NCI-H2029 treated with DMSO at 0.1 percent for 48 hours (cell line): ENCODE measurements at regions not wholly inside any gene's neighbourhood (a gene's known extent, or its start where the extent isn't known, plus 50 kb on each side); places are given as distances from the start of the nearest gene placed in this dataset.

Source experiments
- DNase-seq: peaks from one replicate; lab custom pipeline; 2025; lab: John Stamatoyannopoulos, UW

DNA sequence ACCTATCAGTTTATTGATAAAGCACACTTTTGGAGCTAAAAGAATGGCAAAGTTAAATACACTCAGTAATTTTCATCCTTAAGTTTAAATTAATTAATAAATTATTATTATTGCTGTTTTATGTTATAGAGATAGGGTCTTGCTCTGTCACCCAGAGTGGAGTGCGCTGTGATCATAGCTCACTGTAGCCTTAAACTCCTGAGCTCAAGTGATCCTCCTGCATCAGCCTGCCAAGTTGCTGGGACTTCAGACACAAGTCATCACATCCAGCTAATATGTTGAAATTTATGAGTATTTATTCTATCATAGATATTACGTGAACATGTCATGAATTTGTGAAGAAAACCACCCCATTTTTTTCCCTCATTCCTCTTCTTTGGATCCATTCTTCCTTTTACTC is 64.2 kb downstream of the GJA1 start:
- DNase-seq, result no peak

DNA sequence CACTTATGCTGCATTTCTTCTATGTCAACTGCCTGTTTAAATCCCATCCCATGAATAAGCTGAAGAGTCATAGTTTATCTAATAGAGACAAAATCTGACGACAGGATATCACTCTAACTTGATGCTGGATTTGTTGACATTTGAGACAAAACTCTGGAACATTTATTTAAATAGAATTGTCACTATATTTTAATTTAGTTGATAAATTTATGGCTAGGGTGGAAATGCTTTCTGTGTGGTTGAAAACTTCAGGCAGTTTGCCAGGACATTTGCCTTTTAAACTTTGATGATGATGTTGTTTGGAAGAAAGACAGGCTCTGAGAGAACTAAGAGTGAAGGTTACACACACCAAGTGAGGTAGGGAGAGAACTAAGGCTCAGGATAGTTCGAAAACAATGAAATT is 68.1 kb downstream of the GJA1 start:
- no peak for DNase-seq

DNA sequence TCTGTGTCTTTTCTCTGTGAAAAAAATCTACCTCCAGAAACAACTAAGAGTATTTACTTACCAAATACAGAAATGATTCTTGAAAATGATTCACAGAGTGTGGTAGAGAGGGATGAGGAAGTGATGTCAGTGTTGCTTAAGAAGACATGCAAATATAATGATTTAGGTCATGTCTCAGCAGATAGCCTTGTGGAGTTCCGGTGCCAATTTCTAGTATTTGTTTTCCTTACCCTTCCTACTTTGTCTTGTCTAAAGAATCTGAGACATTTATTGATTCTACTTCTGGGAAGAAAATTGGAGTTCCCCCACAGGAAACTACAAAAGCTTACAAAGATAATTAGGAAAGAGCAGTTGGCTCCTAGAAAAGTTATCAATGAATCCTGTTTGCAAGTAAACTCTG is 68.8 kb downstream of the GJA1 start:
- no peak for DNase-seq

DNA sequence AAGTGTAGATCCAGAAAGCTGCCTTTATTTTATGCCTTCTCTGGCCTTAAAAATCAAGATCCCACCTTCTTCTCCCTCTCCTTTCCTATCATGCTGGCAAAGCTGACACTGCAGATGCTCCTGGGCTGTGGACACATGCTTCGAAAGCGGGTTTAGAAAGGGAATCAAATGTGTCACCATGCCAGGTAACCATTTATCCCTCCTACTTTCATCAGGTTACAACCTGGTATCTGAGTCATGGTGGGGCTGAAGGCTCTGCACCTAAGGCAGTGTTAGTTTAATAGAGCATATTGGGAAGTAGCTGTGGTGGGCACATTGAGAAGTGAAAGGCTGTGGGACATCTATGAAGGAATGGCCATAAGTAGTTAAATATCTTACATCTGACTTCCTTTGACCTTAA is 69.8 kb downstream of the GJA1 start:
- no peak for DNase-seq

DNA sequence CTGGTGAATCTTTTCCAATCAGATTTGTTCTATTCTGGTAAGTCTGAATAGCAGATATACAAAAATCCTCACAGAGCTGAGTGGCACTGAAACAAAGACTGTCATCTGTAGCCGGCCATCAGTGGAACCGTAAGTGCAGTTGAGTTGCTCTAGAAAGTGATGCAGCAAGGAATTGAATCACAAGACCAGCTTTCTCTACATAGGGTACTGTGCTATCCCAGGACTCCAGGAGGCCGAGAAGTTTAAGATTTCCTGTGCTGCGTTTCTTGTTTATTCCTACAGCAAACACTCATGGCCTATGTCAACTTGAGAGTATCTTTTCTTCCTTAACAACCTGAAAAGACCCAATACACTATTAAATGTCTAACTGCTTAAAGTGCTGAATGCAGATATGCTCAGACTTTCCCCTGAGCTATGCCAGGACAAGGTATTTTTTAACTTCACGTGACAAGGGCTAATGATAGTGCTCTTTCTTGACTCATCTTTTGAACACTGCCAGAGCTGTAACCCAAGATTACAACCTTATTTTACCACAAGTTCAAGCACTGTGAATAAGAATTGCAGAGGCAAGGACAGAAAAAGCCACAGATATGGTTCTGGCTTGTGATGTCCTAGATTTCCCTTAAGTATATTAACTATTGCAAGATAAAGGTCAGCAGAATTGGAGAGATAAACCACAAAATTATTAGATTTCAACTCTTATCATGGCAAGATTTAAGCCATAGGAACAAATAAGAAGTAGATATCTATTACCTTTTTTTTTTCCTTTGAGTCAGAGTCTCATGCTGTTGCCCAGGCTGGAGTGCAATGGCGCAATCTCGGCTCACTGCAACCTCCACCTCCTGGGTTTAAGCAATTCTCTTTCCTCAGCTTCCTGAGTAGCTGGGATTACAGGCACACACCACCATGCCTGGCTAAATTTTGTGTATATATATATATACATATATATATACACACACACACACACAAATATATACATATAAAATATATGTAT is 71.6 kb downstream of the GJA1 start:
- DNase-seq, result no peak

DNA sequence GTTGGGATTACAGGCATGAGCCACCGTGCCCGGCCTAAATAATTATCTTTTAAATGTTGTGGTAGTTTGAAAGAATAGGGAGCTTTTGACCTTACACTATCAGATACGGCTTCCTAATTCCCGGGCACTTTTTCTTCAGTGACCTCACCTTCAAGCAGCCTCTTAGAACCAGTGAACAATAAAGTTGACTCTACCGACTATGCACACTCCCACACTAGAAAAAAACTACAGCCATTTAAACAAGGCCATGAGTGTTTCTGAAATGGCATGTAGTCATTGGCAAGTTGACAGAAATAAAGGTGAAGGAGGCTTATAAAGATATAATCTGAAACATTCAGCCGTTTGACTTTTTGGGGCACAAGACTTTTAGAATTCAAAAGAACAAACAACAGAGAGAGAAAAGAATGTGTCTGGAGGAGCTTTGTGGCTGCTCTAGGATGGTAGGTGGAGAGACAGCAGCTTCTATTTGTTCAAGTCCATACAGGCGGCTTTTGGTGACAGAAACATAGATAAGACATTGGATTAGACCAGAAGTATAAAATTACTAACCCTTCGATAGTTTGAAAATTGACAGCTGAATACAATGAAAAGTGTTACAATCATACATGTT is 75.2 kb downstream of the GJA1 start:
- no peak for DNase-seq

DNA sequence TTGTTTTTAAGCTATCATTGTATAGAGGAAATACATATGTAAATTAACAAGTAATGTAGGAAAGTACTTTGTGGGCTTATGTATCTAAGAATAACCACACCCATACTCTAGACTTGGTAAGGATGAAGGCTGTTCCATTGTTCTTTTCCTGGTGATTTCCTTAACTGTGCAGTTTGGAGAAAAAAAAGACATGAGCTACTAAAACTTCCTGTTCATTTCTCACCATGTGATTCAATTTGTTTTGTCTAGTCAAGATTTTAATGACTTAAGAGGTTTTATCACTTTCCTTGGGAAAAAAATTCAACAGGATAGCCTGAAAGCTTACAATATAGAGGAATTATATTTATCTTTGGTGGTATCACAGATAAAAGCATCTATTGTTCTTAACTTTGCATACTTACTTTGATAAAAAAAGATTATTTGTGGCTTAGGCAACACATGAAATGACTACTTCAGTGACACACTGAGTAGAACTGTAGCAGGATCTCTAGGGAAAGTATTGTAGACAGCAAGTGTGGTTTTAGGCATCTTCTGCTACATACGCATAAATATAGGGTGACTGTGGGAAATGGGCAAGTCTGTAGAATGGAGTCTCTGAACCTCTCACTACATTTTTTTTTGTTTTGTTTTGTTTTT is 80.3 kb downstream of the GJA1 start:
- DNase-seq, result no peak

DNA sequence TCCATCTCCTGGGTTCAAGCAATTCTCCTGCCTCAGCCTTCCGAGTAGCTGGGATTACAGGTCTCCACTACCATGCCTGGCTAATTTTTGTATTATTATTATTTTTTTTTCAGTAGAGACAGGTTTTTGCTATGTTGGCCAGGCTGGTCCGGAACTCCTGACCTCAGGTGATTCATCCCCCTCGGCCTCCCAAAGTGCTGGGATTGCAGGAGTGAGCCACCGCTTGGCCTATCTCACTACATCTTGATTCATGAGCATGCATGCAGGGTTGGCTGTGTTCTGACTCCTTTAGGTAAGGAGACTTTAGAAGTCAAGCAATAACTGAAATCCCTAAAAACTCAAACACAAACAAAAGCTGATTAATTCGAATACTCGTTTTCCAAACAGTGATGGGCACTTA is 80.9 kb downstream of the GJA1 start:
- no peak for DNase-seq

DNA sequence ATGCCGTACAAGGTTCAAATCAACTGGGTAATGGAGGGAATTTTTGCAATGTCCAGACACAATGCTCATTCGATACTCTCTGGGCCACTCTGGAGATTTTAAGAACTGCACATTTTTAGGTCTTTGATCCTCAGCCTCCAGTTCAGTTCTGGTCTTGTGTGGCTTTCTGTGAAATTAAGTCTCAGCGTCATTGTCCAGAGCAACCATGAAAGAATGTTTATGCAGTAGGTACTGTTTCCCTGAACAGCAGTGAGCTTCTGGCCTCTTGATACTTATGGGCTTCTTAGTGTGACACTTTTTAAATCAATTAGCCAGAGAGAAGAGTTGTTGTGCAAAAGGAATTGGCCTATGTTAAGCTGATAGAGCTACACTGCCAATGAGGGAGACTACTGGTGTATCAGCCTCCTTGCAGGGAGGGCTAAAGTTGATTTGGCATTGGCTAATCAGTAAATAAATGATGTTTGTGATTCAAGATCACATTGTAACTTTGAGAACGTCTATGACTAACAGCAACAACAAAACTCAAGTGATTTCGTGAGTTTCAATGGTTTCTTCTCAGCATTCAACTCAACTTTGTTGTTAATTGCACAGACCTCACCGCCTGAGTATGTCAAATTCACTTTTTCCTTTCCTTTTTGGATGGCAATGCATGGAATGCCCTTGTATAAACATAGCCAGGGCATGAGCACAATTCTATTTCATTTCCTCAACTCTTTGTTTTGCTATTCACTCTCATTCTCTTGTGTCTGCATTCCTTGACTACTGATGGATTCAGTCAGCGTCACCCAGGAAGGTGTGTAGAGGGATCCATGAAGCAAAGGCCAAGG is 85.1 kb downstream of the GJA1 start:
- DNase-seq, result no peak

DNA sequence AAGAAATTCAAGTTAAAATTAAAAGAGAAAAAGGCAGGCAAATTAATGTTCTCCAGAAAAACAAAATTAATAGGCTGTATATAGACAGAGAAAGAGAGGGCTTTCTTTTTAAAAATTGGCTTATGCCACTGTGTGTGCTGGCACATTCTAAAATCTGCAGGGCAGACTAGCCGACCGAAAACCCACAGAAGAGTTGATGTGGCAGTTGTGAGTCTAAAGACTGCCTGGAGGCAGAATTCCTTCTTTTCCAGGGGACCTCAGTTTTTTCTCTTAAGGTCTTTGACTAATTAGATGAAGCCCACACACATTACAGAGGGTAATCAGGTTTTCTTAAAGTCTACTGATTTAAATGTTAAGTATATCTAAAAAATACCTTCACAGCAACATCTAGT is 85.7 kb downstream of the GJA1 start:
- DNase-seq, result no peak

DNA sequence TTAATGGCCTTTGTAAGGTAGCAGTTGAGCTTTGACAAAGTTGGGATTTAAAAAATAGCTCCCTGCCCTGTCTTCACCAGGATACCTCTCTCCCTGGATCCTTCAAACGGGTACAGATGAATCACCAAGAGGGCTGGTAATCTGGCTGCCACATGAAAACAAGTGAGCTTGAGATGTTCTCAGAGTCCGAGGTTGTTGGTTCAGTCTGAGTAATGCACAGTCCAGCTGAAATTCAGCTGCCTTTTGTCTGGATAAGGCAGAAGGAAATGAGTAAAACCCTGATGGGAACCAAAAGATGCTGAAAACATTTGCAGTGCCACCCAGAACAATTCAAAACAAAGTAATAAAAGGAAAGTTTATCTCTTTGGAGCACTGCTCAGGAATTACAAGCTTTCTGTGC is 86.8 kb downstream of the GJA1 start:
- DNase-seq, result no peak

DNA sequence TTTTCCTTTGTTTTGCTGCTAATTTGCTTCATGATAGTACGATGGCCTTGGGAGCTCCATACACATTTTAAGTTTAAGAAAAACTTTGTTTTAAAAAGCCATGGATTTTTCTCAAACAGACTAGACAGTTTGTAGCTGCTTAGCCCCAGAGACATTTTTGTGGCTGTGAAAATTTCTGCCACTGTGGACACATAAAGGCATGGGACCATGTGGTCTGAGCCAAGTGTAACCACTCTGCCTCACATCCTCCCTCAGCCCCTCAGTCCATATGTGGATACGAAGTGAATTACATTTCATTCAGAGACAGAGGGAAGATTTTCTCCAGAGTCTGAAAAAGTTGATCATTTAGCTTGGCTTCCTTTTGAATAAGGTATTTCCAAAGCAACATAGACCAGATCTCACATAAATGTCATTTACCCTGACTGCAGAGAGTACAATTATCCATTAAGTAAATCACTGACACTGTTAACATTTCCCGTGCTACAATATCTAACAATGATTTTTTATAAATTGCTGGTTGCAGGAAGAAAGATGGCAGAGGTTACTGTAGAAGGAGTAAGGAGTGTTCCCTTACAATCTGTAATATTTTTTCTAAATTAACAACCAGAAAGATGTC is 87.4 kb downstream of the GJA1 start:
- no peak for DNase-seq

DNA sequence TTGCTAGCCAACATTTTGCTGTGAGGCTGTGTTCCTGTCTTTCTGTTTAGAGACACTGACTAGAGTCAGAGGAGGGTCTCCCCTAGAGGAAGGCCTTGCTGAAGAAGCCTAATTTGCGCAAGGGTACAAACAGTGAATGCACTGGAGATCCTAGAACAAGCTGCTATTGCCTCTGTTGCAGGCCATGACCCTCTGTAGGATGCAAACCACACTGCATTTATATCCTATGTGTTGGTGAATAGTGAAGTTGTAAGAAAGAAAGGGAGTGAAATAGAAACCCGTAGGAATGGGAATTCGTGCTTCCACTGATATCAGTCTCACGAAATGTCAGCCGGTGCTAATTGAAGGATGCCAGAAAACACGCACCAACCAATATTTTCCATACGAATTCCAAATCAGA is 88.2 kb downstream of the GJA1 start:
- DNase-seq, result no peak

DNA sequence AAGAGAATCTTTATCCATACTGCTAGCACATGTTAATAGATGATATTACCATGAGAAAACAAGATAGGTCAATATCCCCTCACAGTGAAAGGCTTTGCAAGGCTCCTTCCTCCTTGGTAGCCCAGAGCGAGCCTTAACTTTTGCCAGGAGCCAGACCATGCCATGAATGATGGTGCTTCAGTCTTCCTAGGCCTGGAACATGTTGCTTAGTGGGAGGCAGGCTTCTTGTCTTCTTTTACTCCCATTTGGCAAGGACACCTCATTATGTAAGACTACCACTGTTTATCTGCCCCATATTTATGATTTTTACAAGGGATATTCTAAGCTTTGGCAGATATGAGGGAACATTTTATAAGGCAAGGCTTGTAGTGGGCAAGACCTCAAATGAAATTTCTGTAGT is 90.8 kb downstream of the GJA1 start:
- DNase-seq, result no peak

DNA sequence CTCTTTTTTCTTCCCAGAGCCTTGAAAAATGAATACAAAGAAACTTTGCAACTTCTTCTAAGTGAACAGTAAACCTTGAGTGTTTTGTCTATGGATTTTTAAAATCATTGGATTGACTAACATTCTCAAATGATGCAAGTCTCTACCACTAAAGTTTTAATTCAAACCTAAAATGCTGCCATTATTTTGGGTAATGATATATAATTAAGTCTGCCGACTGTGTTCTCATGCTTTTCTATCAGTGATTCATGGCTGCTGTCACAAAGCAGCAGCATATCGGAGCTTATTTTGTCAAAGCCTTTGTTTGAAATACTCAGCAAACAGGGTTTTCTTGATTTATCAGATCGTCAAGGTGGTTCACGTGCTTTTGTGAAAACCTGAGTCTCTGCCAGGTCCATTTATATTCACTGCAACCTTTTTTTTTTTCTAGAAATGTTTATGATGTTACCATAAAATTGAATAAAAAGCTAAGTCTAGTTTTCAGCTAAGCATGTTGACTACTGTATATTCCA is 96.3 kb downstream of the GJA1 start:
- no peak for DNase-seq

DNA sequence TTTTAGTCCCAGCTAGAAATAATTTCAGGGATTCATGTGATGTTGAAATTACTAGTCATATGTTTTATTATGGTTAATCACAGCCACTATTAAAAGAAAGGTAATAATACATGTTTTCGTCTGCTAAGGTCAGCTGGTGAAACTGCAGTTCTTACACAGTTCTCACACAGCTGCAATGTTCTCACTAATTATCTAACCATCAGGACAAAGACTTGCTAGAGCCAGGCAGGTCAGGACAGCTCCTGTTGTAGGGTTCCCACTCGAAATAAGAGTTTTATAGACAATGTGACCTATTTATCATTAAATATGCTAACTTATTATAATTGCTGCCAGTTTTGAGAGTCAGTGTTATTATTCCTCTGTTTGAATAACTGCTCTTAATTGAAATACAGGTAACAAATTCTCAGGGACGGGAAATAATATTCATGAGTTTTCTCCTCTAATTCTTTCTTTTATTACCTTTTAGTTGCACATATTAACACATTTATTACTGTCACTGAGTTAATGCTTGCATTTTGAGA is 97.9 kb downstream of the GJA1 start:
- no peak for DNase-seq

DNA sequence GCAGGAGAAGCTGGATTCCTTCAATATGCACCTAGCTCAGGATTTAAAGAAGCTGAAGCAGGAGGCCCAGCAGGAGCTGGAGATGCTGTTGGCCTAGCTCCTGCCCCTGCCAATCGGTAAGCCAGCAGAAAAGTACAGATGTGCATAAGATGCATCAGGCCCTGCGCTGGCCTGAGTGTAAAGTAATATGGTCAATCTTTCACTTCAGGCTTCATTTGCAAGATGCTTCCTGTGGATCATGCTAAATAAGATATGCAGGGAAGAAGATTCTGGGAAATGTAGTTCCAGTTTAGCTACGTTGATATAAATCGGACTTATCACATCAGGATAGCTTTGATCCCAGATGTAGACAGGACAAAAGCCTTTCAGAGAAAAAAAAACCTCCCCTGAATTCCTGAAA is 100.3 kb downstream of the GJA1 start:
- no peak for DNase-seq

DNA sequence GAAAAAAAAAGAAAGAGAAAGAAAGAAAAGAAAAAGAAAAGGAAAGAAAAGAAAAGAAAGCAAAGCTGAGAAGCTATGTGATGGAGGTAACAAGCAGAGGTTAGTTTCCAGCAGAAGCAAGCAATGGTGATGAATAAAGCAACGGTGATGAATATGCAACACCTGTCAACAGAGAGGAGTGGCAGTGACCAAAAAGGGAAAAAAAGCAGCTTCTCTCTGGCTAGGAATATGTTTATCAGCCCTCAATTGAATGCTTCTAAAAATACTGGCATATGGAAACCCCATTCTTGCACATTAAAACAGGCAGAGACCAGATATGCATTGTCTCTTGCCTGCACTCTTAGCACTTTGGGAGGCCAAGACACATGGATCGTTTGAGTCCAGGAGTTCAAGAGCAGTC is 100.9 kb downstream of the GJA1 start:
- no peak for DNase-seq

DNA sequence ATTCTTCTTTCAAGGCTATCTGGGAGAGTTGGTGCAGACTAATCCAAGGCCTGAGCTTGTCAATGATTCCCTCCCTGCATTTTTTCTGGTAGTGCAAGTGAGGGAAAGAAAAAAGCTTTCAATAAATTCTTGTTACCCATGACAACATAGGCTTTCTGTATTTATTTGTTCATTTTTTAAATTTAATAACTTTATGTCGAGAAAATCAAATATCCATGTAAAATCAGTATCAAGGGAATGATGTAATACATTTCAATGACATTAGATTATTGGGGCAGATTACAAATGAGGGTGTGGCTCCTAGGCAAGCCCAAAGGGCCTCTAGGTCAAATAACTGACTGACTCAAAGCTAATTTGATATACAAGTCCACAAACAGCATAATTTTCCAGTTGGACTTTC is 104.0 kb downstream of the GJA1 start:
- no peak for DNase-seq

DNA sequence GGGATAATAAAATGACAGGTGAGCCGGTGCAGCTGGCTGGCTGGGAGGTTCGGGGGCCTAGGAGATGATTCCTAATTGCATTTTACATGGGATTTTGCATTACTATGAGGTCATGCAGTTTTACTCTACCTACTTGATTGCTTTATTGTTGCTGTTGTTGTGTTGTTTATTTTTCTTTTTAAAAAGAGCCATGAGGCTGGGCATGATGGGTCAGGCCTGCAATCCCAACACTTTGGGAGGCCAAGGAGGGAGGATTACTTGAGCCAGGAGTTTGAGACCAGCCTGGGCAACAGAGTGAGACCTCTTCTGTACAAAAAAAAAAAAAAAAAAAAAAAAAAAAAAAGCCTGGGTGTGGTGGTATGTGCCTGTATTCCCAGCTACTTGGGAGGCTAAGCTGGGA is 104.8 kb downstream of the GJA1 start:
- DNase-seq, result no peak

DNA sequence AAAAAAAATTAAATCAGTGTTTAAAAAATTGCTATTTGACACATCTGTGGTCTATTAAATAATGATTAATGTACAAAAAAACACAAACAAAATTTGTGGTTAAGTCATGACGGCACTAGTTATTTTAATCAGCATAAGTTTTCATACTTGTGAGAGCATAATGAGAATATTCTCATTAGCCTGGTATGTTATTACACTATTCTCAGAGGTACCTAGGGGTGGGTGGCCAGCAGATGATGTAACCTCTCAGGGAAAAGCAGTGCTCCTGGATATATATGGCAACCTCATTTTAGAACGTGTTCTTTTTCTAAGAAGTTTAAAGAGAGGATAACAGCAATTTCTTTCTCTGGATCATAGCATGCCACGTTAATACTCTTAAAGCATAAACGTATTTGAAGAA is 109.2 kb downstream of the GJA1 start:
- DNase-seq, result no peak
